Testis (tissue), 2 donors: ENCODE measurements at regions not wholly inside any gene's neighbourhood (a gene's known extent, or its start where the extent isn't known, plus 50 kb on each side); places are given as distances from the start of the nearest gene placed in this dataset.

Experiments used
- DNase-seq: peaks from one replicate; pipeline ENCODE4 v3.0.0-alpha.2; 2019
- H3K27ac ChIP-seq, 2 donors: fragments of 200-600 bp; sonication (generic); one replicate each; pipeline ENCODE4 v1.5.1; 2019
- H3K27me3 ChIP-seq: fragments of 200-600 bp; sonication (generic); one replicate; pipeline ENCODE4 v1.5.1; 2019
- H3K36me3 ChIP-seq: fragments of 200-600 bp; sonication (generic); one replicate; pipeline ENCODE4 v1.5.1; 2017; ENCODE audit warnings: low read depth; ENCODE audit errors: missing control alignments
- H3K4me1 ChIP-seq: fragments of 200-600 bp; sonication (generic); one replicate; pipeline ENCODE4 v1.5.1; 2019
- H3K4me3 ChIP-seq, 2 donors: fragments of 200-600 bp; sonication (generic); one replicate each; pipeline ENCODE4 v1.5.1; 2017 to 2019
- H3K9me3 ChIP-seq: fragments of 200-600 bp; sonication (generic); one replicate; pipeline ENCODE4 v1.5.1; 2017
- POLR2A ChIP-seq: fragments of 450-650 bp; IDR thresholded peaks from one replicate; pipeline ENCODE4 v1.6.1; 2017; ENCODE audit warnings: antibody characterized with exemption, mild to moderate bottlenecking, moderate library complexity
- WGBS, 2 donors: methylation state at CpG; one replicate each; pipeline ENCODE4 v1.1.5; 2018; 5-methylcytosine and 5-hydroxymethylcytosine counted together
- intact Hi-C: fragments of 100-400 bp; cut with DNase I; formaldehyde crosslinking; loops from one replicate; pipeline ENCODE4 v1.15.1; 2023; ENCODE audit warnings: low total_unique reads
- TF ChIP-seq, protein P1 (sequence below), 3 experiments: fragments of 450-650 bp in 2 of 3; fragments of 200-600 bp in 1 of 3; sonication (generic) in 1 of 3; IDR thresholded peaks; one replicate each; pipeline ENCODE4 v1.5.1; 2016 to 2019; ENCODE audit warnings: antibody characterized with exemption in 3 of 3, mild to moderate bottlenecking in 2 of 3, moderate library complexity in 1 of 3

GRCh38 chr14:83741269-83741668 lies 1788.7 kb upstream of the FLRT2 start:
- no peaks in the 10 kb centered on the region for H3K9me3 ChIP-seq
- WGBS, 2 donors, result 79 to 87% methylated on average over 3 of the region's 3 CpGs
- no peak overlapping the region for H3K27ac ChIP-seq
- H3K36me3 ChIP-seq, result no peaks in the 10 kb centered on the region
- H3K27me3 ChIP-seq, result no peaks in the 10 kb centered on the region
- H3K4me3 ChIP-seq, result no peak overlapping the region
- no peaks in the 10 kb centered on the region for H3K4me1 ChIP-seq
- intact Hi-C loops, result no loop called here
- TF ChIP-seq, protein P1, sequence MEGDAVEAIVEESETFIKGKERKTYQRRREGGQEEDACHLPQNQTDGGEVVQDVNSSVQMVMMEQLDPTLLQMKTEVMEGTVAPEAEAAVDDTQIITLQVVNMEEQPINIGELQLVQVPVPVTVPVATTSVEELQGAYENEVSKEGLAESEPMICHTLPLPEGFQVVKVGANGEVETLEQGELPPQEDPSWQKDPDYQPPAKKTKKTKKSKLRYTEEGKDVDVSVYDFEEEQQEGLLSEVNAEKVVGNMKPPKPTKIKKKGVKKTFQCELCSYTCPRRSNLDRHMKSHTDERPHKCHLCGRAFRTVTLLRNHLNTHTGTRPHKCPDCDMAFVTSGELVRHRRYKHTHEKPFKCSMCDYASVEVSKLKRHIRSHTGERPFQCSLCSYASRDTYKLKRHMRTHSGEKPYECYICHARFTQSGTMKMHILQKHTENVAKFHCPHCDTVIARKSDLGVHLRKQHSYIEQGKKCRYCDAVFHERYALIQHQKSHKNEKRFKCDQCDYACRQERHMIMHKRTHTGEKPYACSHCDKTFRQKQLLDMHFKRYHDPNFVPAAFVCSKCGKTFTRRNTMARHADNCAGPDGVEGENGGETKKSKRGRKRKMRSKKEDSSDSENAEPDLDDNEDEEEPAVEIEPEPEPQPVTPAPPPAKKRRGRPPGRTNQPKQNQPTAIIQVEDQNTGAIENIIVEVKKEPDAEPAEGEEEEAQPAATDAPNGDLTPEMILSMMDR (IDR thresholded peaks at IDR 0.05), result no peak
- no peak for TF ChIP-seq POLR2A
- DNase-seq, result no peak

GRCh38 chr14:83744224-83744623 lies 1785.7 kb upstream of the FLRT2 start:
- Histone ChIP-seq H3K4me3 (no peak overlapping the region), H3K27ac (no peak overlapping the region), H3K9me3 (no peaks in the 10 kb centered on the region), H3K36me3 (no peaks in the 10 kb centered on the region), H3K27me3 (no peaks in the 10 kb centered on the region), H3K4me1 (no peaks in the 10 kb centered on the region)
- WGBS, 2 donors, result 58 to 75% methylated on average over 1 of the region's 1 CpG
- DNase-seq, result no peak
- intact Hi-C loops, result no loop called here
- TF ChIP-seq, protein P1 (IDR thresholded peaks at IDR 0.05), result no peak
- TF ChIP-seq POLR2A, result no peak

GRCh38 chr14:83744891-83745290 lies 1785.1 kb upstream of the FLRT2 start:
- Histone ChIP-seq H3K4me3 (no peak overlapping the region), H3K4me1 (no peaks in the 10 kb centered on the region), H3K9me3 (no peaks in the 10 kb centered on the region), H3K27me3 (no peaks in the 10 kb centered on the region), H3K36me3 (no peaks in the 10 kb centered on the region), H3K27ac (no peak overlapping the region)
- TF ChIP-seq, protein P1 (IDR thresholded peaks at IDR 0.05), result no peak
- TF ChIP-seq POLR2A, result no peak
- intact Hi-C loops, result no loop called here
- WGBS, 2 donors, result 91 to 98% methylated on average over 2 of the region's 2 CpGs
- DNase-seq, result no peak

GRCh38 chr14:83746336-83746735 lies 1783.6 kb upstream of the FLRT2 start:
- H3K4me3 ChIP-seq, result no peak overlapping the region
- WGBS, 2 donors, result 89 to 91% methylated on average over 3 of the region's 3 CpGs
- H3K27ac ChIP-seq, result no peak overlapping the region
- H3K4me1 ChIP-seq, result no peaks in the 10 kb centered on the region
- H3K27me3 ChIP-seq, result no peaks in the 10 kb centered on the region
- no peak for DNase-seq
- intact Hi-C loops, result no loop called here
- no peaks in the 10 kb centered on the region for H3K9me3 ChIP-seq
- TF ChIP-seq, protein P1 (IDR thresholded peaks at IDR 0.05), result no peak
- TF ChIP-seq POLR2A, result no peak
- H3K36me3 ChIP-seq, result no peaks in the 10 kb centered on the region

DNA sequence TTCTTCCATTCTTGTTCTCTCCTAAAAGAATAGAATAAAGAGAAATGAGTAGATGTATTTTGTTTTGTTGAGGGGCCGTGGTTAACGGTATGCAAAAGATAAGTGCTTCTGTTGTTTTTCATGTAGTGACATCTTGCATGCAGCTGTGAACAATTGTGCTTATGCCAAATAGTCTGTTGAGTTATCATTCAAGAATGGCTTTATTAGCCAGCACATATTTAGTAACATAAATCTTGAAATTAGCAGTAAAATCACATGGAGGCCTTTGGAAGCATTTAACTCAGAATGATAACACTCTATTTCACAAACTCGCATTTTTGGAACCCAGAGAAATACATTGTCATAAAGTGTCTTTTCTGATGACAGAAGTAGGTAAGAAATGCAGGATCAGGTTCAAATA lies 1772.0 kb upstream of the FLRT2 start:
- TF ChIP-seq, protein P1 (IDR thresholded peaks at IDR 0.05), result no peak
- no peak for TF ChIP-seq POLR2A
- no peaks in the 10 kb centered on the region for H3K4me1 ChIP-seq
- no peaks in the 10 kb centered on the region for H3K36me3 ChIP-seq
- DNase-seq, result no peak
- H3K27ac ChIP-seq, result no peak overlapping the region
- no peaks in the 10 kb centered on the region for H3K27me3 ChIP-seq
- H3K4me3 ChIP-seq, result no peak overlapping the region
- 63 to 69% methylated on average over 3 of the region's 3 CpGs for WGBS, 2 donors
- intact Hi-C loops, result no loop called here
- no peaks in the 10 kb centered on the region for H3K9me3 ChIP-seq
